A549 (cell line): ENCODE measurements at regions not wholly inside any gene's neighbourhood (a gene's known extent, or its start where the extent isn't known, plus 50 kb on each side); places are given as distances from the start of the nearest gene placed in this dataset.
A peak's percentile ranks its signal among the peaks of the same experiment; 100 is the strongest.

Experiments used
- ATAC-seq, 2 experiments: fragments of 200-7000 bp in 1 of 2; fragments of >200 bp in 1 of 2; cut with Nextera tagmentation in 1 of 2; cut with Tn5 transposase in 1 of 2; 3 replicates each; pipeline versions ENCODE4 v1.8.0 to v1.9.1; 2018 to 2020; ENCODE audit warnings: mild to moderate bottlenecking in 1 of 2, moderate library complexity in 1 of 2
- CTCF ChIA-PET: fragments of 300-600 bp; sonication (Branson Sonifier 250); formaldehyde crosslinking; extraction: SDS; loops from one replicate; lab custom pipeline; 2021; ENCODE audit warnings: antibody characterized with exemption, inconsistent platforms; lab: Yijun Ruan, JAX
- POLR2A ChIA-PET: fragments of 350-600 bp; formaldehyde crosslinking; extraction: SDS; loops from one replicate; lab custom pipeline; 2021; ENCODE audit warnings: antibody characterized with exemption, inconsistent platforms; lab: Yijun Ruan, JAX
- DNase-seq, 2 experiments: peaks; one replicate each; pipeline versions ENCODE4 v3.0.0 to v3.0.0-alpha.2; 2011 to 2016; ENCODE audit warnings: low read depth in 1 of 2, low spot score in 1 of 2
- FAIRE-seq: peaks from 2 replicates; lab custom pipeline; 2011; peaks lifted over from hg19 to GRCh38; lab: Jason Lieb, UNC
- H3K27ac ChIP-seq, 2 experiments: fragments of >200 bp; sonication (Bioruptor Twin); formaldehyde crosslinking; 3 replicates each; pipeline ENCODE4 v1.5.1; 2016 to 2017
- H3K4me1 ChIP-seq: fragments of >200 bp; sonication (Bioruptor Twin); formaldehyde crosslinking; 3 replicates; pipeline ENCODE4 v1.6.1; 2016
- H3K4me2 ChIP-seq: fragments of >200 bp; sonication (Bioruptor Twin); formaldehyde crosslinking; 3 replicates; pipeline ENCODE4 v1.6.1; 2016
- H3K4me3 ChIP-seq: fragments of >200 bp; sonication (Bioruptor Twin); formaldehyde crosslinking; 3 replicates; pipeline ENCODE4 v1.5.1; 2016
- H3K9me3 ChIP-seq: fragments of >200 bp; sonication (Bioruptor Twin); formaldehyde crosslinking; 3 replicates; pipeline ENCODE4 v1.6.1; 2016
- CBX2 ChIP-seq: fragments of 200-600 bp; sonication (generic); IDR thresholded peaks from 2 replicates; pipeline ENCODE4 v1.6.1; 2016; ENCODE audit warnings: low read depth, mild to moderate bottlenecking, borderline replicate concordance
- CBX8 ChIP-seq: fragments of 200-600 bp; sonication (generic); IDR thresholded peaks from 2 replicates; pipeline ENCODE4 v1.6.1; 2016
- CHD2 ChIP-seq: fragments of 150-350 bp; IDR thresholded peaks from 2 replicates; pipeline ENCODE4 v1.6.1; 2014; ENCODE audit warnings: low read length; ENCODE audit not compliant: partially characterized antibody
- CHD4 ChIP-seq: fragments of 200-600 bp; sonication (generic); IDR thresholded peaks from 2 replicates; pipeline ENCODE4 v1.6.1; 2016; ENCODE audit warnings: antibody characterized with exemption, mild to moderate bottlenecking, borderline replicate concordance
- ESRRA ChIP-seq: fragments of 150-350 bp; IDR thresholded peaks from 2 replicates; pipeline ENCODE4 v1.6.1; 2014; ENCODE audit warnings: mild to moderate bottlenecking, low read length, borderline replicate concordance
- FOSL2 ChIP-seq, 2 experiments: fragments of 450-650 bp in 1 of 2; fragments of >200 bp in 1 of 2; sonication (Bioruptor Twin) in 1 of 2; formaldehyde crosslinking; IDR thresholded peaks; 2 replicates each; pipeline versions ENCODE4 v1.5.0 to v1.6.1; 2016 to 2020; ENCODE audit warnings: mild to moderate bottlenecking in 1 of 2, moderate library complexity in 1 of 2
- GATA3 ChIP-seq: IDR thresholded peaks from 2 replicates; pipeline ENCODE4 v1.6.1; 2012; ENCODE audit warnings: borderline replicate concordance
- HOXA7 ChIP-seq: fragments of 250-450 bp; sonication (Bioruptor Pico); IDR thresholded peaks from 2 replicates; pipeline ENCODE4 v1.5.0; 2020; ENCODE audit warnings: mild to moderate bottlenecking, moderate library complexity
- MAFK ChIP-seq: fragments of 450-650 bp; IDR thresholded peaks from 2 replicates; pipeline ENCODE4 v1.6.1; 2014; ENCODE audit not compliant: partially characterized antibody
- MAZ ChIP-seq: fragments of 150-350 bp; IDR thresholded peaks from 2 replicates; pipeline ENCODE4 v1.6.1; 2014; ENCODE audit warnings: antibody characterized with exemption, low read depth, low read length, borderline replicate concordance
- MYC ChIP-seq: IDR thresholded peaks from 2 replicates; pipeline ENCODE4 v1.6.1; 2012; ENCODE audit warnings: mild to moderate bottlenecking, inconsistent platforms, low read length, improper control_type of control experiment, borderline replicate concordance
- NFE2L2 ChIP-seq: fragments of 150-350 bp; conservative IDR thresholded peaks from 2 replicates; pipeline ENCODE4 v1.6.1; 2014; ENCODE audit warnings: low read length
- NPAS2 ChIP-seq: fragments of 250-450 bp; sonication (Bioruptor Pico); IDR thresholded peaks from 2 replicates; pipeline ENCODE4 v1.8.0; 2022; ENCODE audit warnings: mild to moderate bottlenecking, moderate library complexity, borderline replicate concordance
- RCOR1 ChIP-seq: fragments of 150-350 bp; IDR thresholded peaks from 2 replicates; pipeline ENCODE4 v1.6.1; 2014; ENCODE audit warnings: antibody characterized with exemption, low read length, low read depth
- RFX5 ChIP-seq: fragments of 450-650 bp; IDR thresholded peaks from 2 replicates; pipeline ENCODE4 v1.7.1; 2014; ENCODE audit warnings: antibody characterized with exemption, mild to moderate bottlenecking, moderate library complexity
- SMC3 ChIP-seq: fragments of >200 bp; sonication (Bioruptor Twin); formaldehyde crosslinking; IDR thresholded peaks from 3 replicates; pipeline ENCODE4 v1.6.1; 2018; ENCODE audit warnings: inconsistent platforms
- SREBF2 ChIP-seq: fragments of 450-650 bp; IDR thresholded peaks from 2 replicates; pipeline ENCODE4 v1.6.1; 2014; ENCODE audit warnings: mild to moderate bottlenecking, moderate library complexity
- ZC3H11A ChIP-seq: fragments of 450-650 bp; IDR thresholded peaks from 2 replicates; pipeline ENCODE4 v1.6.1; 2014; ENCODE audit warnings: antibody characterized with exemption, mild to moderate bottlenecking
- WGBS: methylation state at CpG from one replicate; pipeline ENCODE4 v1.1.6; 2017; ENCODE audit errors: missing lambda C conversion rate; 5-methylcytosine and 5-hydroxymethylcytosine counted together
- TF ChIP-seq, protein P1 (sequence below): fragments of >200 bp; sonication (Bioruptor Twin); formaldehyde crosslinking; IDR thresholded peaks from 3 replicates; pipeline ENCODE4 v1.5.1; 2016
- TF ChIP-seq, protein P2 (sequence below): fragments of 250-450 bp; sonication (Bioruptor Pico); IDR thresholded peaks from 2 replicates; pipeline ENCODE4 v1.5.0; 2021; ENCODE audit warnings: mild to moderate bottlenecking, moderate library complexity, borderline replicate concordance
- TF ChIP-seq, protein P3 (sequence below): fragments of 250-450 bp; sonication (Bioruptor Pico); IDR thresholded peaks from 2 replicates; pipeline ENCODE4 v1.5.0; 2020; ENCODE audit warnings: low read depth, mild to moderate bottlenecking, moderate library complexity

DNA sequence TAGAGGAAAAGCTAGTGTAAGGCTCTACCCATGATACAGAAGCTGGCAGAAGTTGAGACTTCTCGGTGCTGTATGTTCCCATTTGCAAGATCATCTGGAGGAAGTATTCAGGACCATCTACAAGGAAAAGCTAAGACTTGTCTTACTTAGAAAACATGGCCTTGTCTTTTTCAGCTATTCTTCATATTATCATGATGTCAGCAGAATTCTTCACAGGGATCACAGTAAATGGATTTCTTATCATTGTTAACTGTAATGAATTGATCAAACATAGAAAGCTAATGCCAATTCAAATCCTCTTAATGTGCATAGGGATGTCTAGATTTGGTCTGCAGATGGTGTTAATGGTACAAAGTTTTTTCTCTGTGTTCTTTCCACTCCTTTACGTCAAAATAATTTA is 79.6 kb upstream of the SCIN start:
- DNase-seq (no peak), FAIRE-seq (no peak), ATAC-seq (no peak)
- H3K27ac ChIP-seq, result no peak overlapping the region
- H3K9me3 ChIP-seq, result no peaks in the 10 kb centered on the region
- 32% methylated on average over 2 of the region's 2 CpGs for WGBS
- no peak overlapping the region for H3K4me2 ChIP-seq
- ChIA-PET POLR2A (no interaction called here), CTCF (interaction anchor here (0.8 to 2.9 kb wide), 23 partner anchors 12 to 1076 kb away, joined by 3 to 62 read pairs (median 6); partner anchors contain the start of gene THSD7A)
- no peaks in the 10 kb centered on the region for H3K4me1 ChIP-seq
- H3K4me3 ChIP-seq, result no peak overlapping the region
- no peak for TF ChIP-seq NFE2L2
- peak; percentile 90 for TF ChIP-seq MAFK

DNA sequence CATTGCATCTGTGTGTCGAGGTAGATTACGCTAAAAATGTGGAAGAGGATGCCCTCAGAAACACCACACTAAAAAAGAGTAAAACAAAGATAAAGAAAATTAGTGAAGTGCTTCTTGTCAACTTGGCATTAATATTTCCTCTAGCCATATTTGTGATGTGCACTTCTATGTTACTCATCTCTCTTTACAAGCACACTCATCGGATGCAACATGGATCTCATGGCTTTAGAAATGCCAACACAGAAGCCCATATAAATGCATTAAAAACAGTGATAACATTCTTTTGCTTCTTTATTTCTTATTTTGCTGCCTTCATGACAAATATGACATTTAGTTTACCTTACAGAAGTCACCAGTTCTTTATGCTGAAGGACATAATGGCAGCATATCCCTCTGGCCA is 79.0 kb upstream of the SCIN start:
- DNase-seq (no peak), FAIRE-seq (no peak)
- CTCF ChIA-PET, result interaction anchor here (0.8 to 2.9 kb wide), 10 partner anchors 13 to 1064 kb away, joined by 3 to 62 read pairs (median 8); no protein-coding TSS in a partner anchor
- no peak overlapping the region for H3K4me2 ChIP-seq
- H3K4me3 ChIP-seq, result no peak overlapping the region
- no peaks in the 10 kb centered on the region for H3K4me1 ChIP-seq
- H3K9me3 ChIP-seq, result no peaks in the 10 kb centered on the region
- H3K27ac ChIP-seq, result no peak overlapping the region
- 69% methylated on average over 3 of the region's 3 CpGs for WGBS
- POLR2A ChIA-PET, result no interaction called here
- TF ChIP-seq SMC3 (no peak), NPAS2 (CRISPR knock-in tag) (no peak), CHD4 (no peak)
- TF ChIP-seq, all 56 proteins: peak for 0
- no peak for ATAC-seq

DNA sequence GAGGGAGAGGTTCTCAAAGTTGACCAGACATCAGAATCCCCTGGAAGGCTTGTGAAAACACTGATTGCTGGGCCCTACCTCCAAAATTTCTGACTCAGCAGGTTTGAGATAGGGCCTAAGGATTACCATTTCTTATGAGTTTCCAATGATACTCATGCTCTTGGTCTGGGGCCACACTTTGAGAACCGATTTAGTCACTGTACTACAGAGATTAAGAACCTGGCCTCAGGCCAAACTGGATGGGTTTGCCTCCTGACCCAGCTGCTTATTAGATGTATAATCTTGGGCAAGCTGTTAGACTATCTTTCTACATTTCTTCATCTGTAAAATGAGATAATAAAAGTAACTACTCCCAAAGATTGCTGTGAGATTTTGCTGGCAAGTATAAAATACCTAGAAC is 77.1 kb upstream of the SCIN start:
- Histone ChIP-seq H3K4me2 (no peak overlapping the region), H3K4me1 (no peaks in the 10 kb centered on the region), H3K9me3 (no peaks in the 10 kb centered on the region), H3K27ac (no peak overlapping the region), H3K4me3 (no peak overlapping the region)
- DNase-seq (no peak), FAIRE-seq (no peak), ATAC-seq (no peak)
- ChIA-PET POLR2A (no interaction called here), CTCF (interaction anchor here (1.2 to 4.0 kb wide), 4 partner anchors 35 to 657 kb away, joined by 3 to 18 read pairs (median 4); no protein-coding TSS in a partner anchor)
- no peak for TF ChIP-seq MAZ
- TF ChIP-seq, protein P1, sequence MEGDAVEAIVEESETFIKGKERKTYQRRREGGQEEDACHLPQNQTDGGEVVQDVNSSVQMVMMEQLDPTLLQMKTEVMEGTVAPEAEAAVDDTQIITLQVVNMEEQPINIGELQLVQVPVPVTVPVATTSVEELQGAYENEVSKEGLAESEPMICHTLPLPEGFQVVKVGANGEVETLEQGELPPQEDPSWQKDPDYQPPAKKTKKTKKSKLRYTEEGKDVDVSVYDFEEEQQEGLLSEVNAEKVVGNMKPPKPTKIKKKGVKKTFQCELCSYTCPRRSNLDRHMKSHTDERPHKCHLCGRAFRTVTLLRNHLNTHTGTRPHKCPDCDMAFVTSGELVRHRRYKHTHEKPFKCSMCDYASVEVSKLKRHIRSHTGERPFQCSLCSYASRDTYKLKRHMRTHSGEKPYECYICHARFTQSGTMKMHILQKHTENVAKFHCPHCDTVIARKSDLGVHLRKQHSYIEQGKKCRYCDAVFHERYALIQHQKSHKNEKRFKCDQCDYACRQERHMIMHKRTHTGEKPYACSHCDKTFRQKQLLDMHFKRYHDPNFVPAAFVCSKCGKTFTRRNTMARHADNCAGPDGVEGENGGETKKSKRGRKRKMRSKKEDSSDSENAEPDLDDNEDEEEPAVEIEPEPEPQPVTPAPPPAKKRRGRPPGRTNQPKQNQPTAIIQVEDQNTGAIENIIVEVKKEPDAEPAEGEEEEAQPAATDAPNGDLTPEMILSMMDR, result no peak
- no peak for TF ChIP-seq ESRRA
- TF ChIP-seq SMC3, result no peak
- TF ChIP-seq RFX5, result no peak
- peak; percentile 65 for TF ChIP-seq MAFK
- TF ChIP-seq CBX2, result no peak
- WGBS, result 9% methylated on average over 1 of the region's 1 CpG

DNA sequence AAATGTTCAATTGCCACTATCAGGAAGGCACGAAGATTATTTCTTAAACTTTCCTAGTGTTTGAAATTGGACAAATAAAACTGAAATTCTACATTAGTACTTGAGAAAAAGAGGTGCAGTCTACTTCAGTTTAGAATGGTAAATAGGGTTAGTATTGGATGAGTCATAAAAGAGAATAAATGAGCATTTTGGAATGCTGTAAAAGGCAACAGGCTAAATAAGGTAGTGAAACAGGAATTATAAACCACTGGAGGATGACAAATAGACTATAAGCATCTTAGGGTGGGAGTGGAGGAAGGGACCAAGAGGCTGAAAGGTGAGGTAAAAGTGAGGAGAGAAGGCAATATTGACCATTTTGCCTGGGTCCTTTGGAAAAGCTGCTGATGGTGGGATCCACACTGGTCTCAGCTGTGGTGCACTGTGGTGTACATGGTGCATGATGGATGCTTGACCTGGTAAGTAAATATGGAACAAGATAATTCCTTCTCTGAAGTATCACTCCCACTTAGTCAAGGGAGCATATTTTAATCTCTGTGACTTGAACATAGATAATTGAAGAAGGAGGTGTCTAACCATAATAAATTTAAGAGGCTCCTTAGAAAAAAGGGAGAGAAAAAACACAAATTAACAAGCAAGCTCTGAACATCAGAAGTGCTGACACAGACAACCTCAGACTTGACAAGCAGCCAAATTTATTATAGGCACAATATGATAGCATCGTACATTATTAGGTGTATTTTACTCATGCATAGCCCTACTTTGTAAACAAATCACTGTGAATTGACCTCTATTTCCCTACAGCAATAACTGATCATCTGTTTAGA is 76.4 kb upstream of the SCIN start:
- ChIA-PET CTCF (interaction anchor here (0.6 to 4.0 kb wide), 4 partner anchors 36 to 661 kb away, joined by 3 to 18 read pairs (median 4); no protein-coding TSS in a partner anchor), POLR2A (no interaction called here)
- no peak overlapping the region for H3K4me3 ChIP-seq
- no peak overlapping the region for H3K27ac ChIP-seq
- H3K4me1 ChIP-seq, result no peaks in the 10 kb centered on the region
- 66% methylated on average over 2 of the region's 2 CpGs for WGBS
- no peak for FAIRE-seq
- ATAC-seq, result no peak
- H3K4me2 ChIP-seq, result no peak overlapping the region
- no peak for DNase-seq
- no peaks in the 10 kb centered on the region for H3K9me3 ChIP-seq
- TF ChIP-seq GATA3 (no peak), MAFK (peak; percentile 24), ZC3H11A (no peak), CBX8 (no peak), HOXA7 (CRISPR knock-in tag) (no peak), CHD2 (no peak), RCOR1 (no peak), MYC (no peak), SREBF2 (no peak), FOSL2 (IDR thresholded peaks at IDR 0.05) (no peak), FOSL2 (CRISPR knock-in tag; IDR thresholded peaks at IDR 0.05) (peak; percentile 17; the same call in 1 of the 2 replicates)
- TF ChIP-seq, protein P2, sequence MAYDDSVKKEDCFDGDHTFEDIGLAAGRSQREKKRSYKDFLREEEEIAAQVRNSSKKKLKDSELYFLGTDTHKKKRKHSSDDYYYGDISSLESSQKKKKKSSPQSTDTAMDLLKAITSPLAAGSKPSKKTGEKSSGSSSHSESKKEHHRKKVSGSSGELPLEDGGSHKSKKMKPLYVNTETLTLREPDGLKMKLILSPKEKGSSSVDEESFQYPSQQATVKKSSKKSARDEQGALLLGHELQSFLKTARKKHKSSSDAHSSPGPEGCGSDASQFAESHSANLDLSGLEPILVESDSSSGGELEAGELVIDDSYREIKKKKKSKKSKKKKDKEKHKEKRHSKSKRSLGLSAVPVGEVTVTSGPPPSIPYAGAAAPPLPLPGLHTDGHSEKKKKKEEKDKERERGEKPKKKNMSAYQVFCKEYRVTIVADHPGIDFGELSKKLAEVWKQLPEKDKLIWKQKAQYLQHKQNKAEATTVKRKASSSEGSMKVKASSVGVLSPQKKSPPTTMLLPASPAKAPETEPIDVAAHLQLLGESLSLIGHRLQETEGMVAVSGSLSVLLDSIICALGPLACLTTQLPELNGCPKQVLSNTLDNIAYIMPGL (CRISPR knock-in tag), result no peak
- TF ChIP-seq, protein P3, sequence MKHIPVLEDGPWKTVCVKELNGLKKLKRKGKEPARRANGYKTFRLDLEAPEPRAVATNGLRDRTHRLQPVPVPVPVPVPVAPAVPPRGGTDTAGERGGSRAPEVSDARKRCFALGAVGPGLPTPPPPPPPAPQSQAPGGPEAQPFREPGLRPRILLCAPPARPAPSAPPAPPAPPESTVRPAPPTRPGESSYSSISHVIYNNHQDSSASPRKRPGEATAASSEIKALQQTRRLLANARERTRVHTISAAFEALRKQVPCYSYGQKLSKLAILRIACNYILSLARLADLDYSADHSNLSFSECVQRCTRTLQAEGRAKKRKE (CRISPR knock-in tag), result no peak
- TF ChIP-seq, protein P1, result 0 out of 3 replicates have a peak, but pooled peaks have one; percentile 8
